SH-SY5Y (cell line): ENCODE measurements at regions not wholly inside any gene's neighbourhood (a gene's known extent, or its start where the extent isn't known, plus 50 kb on each side); places are given as distances from the start of the nearest gene placed in this dataset.

Experiments
- GATA2 ChIP-seq: IDR thresholded peaks from 2 replicates; pipeline ENCODE4 v1.6.1; 2011; ENCODE audit warnings: mild to moderate bottlenecking, low read depth, low read length
- GATA3 ChIP-seq: IDR thresholded peaks from 2 replicates; pipeline ENCODE4 v1.6.1; 2011; ENCODE audit warnings: low read depth, mild to moderate bottlenecking, low read length, moderate library complexity

DNA sequence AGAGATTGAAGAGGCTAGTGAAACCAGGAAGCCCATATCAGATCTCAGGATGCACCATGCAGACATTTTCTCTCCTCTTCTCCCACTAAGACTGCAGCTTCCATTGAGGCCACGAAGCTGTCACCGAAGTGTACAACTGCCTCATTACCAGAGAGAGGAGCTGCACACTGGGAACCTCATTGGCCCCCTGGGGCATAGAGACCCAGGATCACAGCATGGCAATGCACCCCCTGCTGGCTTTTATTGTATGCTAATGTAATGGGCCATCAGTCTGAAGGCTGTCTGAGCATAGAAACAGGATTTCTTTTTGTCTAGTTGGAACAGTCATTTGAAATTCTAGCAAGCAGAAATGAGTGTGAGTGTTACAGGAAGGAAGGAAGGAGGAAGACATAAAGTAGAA lies 861.6 kb upstream of the CELF4 start:
- no peak for TF ChIP-seq GATA2
- TF ChIP-seq GATA3 = no peak
